Upper lobe of left lung (tissue), 4 donors: ENCODE measurements at regions not wholly inside any gene's neighbourhood (a gene's known extent, or its start where the extent isn't known, plus 50 kb on each side); places are given as distances from the start of the nearest gene placed in this dataset.

Source experiments
- EP300 ChIP-seq, 4 donors: sonication (generic); formaldehyde crosslinking; IDR thresholded peaks; one replicate each; pipeline ENCODE4 v1.5.1; 2017; ENCODE audit warnings: antibody characterized with exemption in 4 of 4, control low read depth in 2 of 4
- POLR2A ChIP-seq, 4 donors: fragments of 450-650 bp; IDR thresholded peaks; one replicate each; pipeline ENCODE4 v1.5.1; 2016 to 2017; ENCODE audit warnings: antibody characterized with exemption in 4 of 4, mild to moderate bottlenecking in 2 of 4
- POLR2AphosphoS5 ChIP-seq, 2 donors: sonication (generic); formaldehyde crosslinking; IDR thresholded peaks; one replicate each; pipeline ENCODE4 v1.5.1; 2017; ENCODE audit warnings: antibody characterized with exemption in 2 of 2
- TF ChIP-seq, protein P1 (sequence below), 6 experiments: fragments of 450-650 bp in 4 of 6; fragments of 200-600 bp in 2 of 6; sonication (generic) in 2 of 6; IDR thresholded peaks; one replicate each; pipeline ENCODE4 v1.5.1; 2016 to 2019; ENCODE audit warnings: antibody characterized with exemption in 6 of 6

DNA sequence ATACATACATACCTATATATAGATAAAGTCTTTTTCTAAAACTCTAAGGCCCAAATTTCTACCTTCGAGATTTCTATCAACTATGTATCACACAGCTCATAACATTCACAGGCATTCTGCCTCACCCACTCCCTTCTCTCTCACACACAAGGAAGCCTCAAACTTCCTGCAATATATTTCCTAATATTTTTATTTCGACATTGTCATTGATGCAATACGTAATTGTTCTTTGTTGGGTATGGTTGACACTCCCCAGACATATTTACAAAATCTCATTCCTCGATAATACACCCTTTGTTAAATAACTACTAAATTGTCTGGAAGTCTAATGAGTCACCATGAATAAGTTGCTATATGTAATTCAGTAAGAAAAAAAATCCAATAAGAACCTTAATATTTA is 143.5 kb downstream of the HNRNPD start:
- TF ChIP-seq, protein P1, sequence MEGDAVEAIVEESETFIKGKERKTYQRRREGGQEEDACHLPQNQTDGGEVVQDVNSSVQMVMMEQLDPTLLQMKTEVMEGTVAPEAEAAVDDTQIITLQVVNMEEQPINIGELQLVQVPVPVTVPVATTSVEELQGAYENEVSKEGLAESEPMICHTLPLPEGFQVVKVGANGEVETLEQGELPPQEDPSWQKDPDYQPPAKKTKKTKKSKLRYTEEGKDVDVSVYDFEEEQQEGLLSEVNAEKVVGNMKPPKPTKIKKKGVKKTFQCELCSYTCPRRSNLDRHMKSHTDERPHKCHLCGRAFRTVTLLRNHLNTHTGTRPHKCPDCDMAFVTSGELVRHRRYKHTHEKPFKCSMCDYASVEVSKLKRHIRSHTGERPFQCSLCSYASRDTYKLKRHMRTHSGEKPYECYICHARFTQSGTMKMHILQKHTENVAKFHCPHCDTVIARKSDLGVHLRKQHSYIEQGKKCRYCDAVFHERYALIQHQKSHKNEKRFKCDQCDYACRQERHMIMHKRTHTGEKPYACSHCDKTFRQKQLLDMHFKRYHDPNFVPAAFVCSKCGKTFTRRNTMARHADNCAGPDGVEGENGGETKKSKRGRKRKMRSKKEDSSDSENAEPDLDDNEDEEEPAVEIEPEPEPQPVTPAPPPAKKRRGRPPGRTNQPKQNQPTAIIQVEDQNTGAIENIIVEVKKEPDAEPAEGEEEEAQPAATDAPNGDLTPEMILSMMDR (IDR thresholded peaks at IDR 0.05): no peak
- no peak for TF ChIP-seq EP300 (IDR thresholded peaks at IDR 0.05)
- TF ChIP-seq POLR2AphosphoS5 (IDR thresholded peaks at IDR 0.05): no peak
- no peak for TF ChIP-seq POLR2A (IDR thresholded peaks at IDR 0.05)
